Fibroblast of mammary gland (primary cell): ENCODE measurements at regions not wholly inside any gene's neighbourhood (a gene's known extent, or its start where the extent isn't known, plus 50 kb on each side); places are given as distances from the start of the nearest gene placed in this dataset.
A peak's percentile ranks its signal among the peaks of the same experiment; 100 is the strongest.

ENCODE experiments used
- DNase-seq: peaks from one replicate; pipeline ENCODE4 v3.0.0-alpha.2; 2010; ENCODE audit warnings: low read depth
- H3K4me3 ChIP-seq: 2 replicates; pipeline ENCODE4 v1.5.1; 2011; ENCODE audit warnings: low read depth, mild to moderate bottlenecking, low read length, moderate library complexity; ENCODE audit not compliant: control insufficient read depth
- CTCF ChIP-seq: conservative IDR thresholded peaks from 2 replicates; pipeline ENCODE4 v1.5.1; 2011; ENCODE audit warnings: low read depth, low read length, inconsistent platforms; ENCODE audit not compliant: control insufficient read depth, insufficient read depth

GRCh38 chr13:78759704-78760103, 100.7 kb upstream of the OBI1 start:
- no peak for DNase-seq
- H3K4me3 ChIP-seq: no peak overlapping the region
- TF ChIP-seq CTCF: no peak

GRCh38 chr13:78758549-78758948, 99.6 kb upstream of the OBI1 start:
- no peak for DNase-seq

GRCh38 chr13:78753435-78753834, 94.5 kb upstream of the OBI1 start:
- no peak overlapping the region for H3K4me3 ChIP-seq
- no peak for DNase-seq
- no peak for TF ChIP-seq CTCF

More at GRCh38 chr13:78758549-78758948, 99.6 kb upstream of the OBI1 start:
- no peak for TF ChIP-seq CTCF
- no peak overlapping the region for H3K4me3 ChIP-seq

GRCh38 chr13:78750735-78751134, 91.8 kb upstream of the OBI1 start:
- no peak overlapping the region for H3K4me3 ChIP-seq
- TF ChIP-seq CTCF: no peak

GRCh38 chr13:78743973-78744372, 85.0 kb upstream of the OBI1 start:
- H3K4me3 ChIP-seq: no peak overlapping the region
- no peak for TF ChIP-seq CTCF
- DNase-seq: no peak

More at GRCh38 chr13:78750735-78751134, 91.8 kb upstream of the OBI1 start:
- no peak for DNase-seq

- DNase-seq: no peak
- no peak for TF ChIP-seq CTCF
- no peak overlapping the region for H3K4me3 ChIP-seq
These were observed 83.7 kb upstream of the OBI1 start for GRCh38 chr13:78742659-78743058.

GRCh38 chr13:78736142-78736541, 77.2 kb upstream of the OBI1 start:
- DNase-seq: peak; percentile 0
- no peak for TF ChIP-seq CTCF
- H3K4me3 ChIP-seq: no peak overlapping the region
